Neuronal stem cell (in vitro differentiated cells): ENCODE measurements at regions not wholly inside any gene's neighbourhood (a gene's known extent, or its start where the extent isn't known, plus 50 kb on each side); places are given as distances from the start of the nearest gene placed in this dataset.

Experiments
- DNase-seq: peaks from one replicate; pipeline ENCODE4 v3.0.0-alpha.2; 2013; ENCODE audit warnings: low spot score
- H2AFZ ChIP-seq: one replicate; pipeline ENCODE4 v1.6.1; 2013; ENCODE audit warnings: mild to moderate bottlenecking, low read length, inconsistent platforms
- H2AK5ac ChIP-seq: 2 replicates; pipeline ENCODE4 v1.6.1; 2013; ENCODE audit warnings: low read depth, mild to moderate bottlenecking, inconsistent platforms, low read length, moderate library complexity, mixed read lengths
- H2BK120ac ChIP-seq: 2 replicates; pipeline ENCODE4 v1.6.1; 2013; ENCODE audit warnings: low read depth, mild to moderate bottlenecking, inconsistent platforms, low read length, moderate library complexity, mixed read lengths
- H2BK12ac ChIP-seq: one replicate; pipeline ENCODE4 v1.6.1; 2013; ENCODE audit warnings: low read length, inconsistent platforms
- H2BK15ac ChIP-seq: 2 replicates; pipeline ENCODE4 v1.6.1; 2013; ENCODE audit warnings: mild to moderate bottlenecking, low read length, inconsistent platforms, mixed read lengths
- H2BK5ac ChIP-seq: one replicate; pipeline ENCODE4 v1.6.1; 2013; ENCODE audit warnings: inconsistent platforms, mild to moderate bottlenecking, low read length, moderate library complexity
- H3K14ac ChIP-seq: one replicate; pipeline ENCODE4 v1.6.1; 2013; ENCODE audit warnings: low read length, inconsistent platforms
- H3K18ac ChIP-seq: 2 replicates; pipeline ENCODE4 v1.6.1; 2013; ENCODE audit warnings: low read length, inconsistent platforms
- H3K23ac ChIP-seq: 2 replicates; pipeline ENCODE4 v1.6.1; 2013; ENCODE audit warnings: low read depth, mild to moderate bottlenecking, mixed read lengths, low read length, inconsistent platforms; ENCODE audit not compliant: poor library complexity
- H3K27ac ChIP-seq: replicated peaks from 3 replicates; pipeline ENCODE4 v1.5.1; 2013; ENCODE audit warnings: low read length, inconsistent platforms
- H3K27me3 ChIP-seq, 3 experiments: 2 replicates each; pipeline ENCODE4 v1.6.1; 2013; ENCODE audit warnings: low read length in 3 of 3, mild to moderate bottlenecking in 2 of 3, inconsistent platforms in 1 of 3, low read depth in 1 of 3, mixed read lengths in 1 of 3, moderate library complexity in 1 of 3; ENCODE audit not compliant: control insufficient read depth in 3 of 3, insufficient read depth in 3 of 3
- H3K36me3 ChIP-seq, 2 donors: replicated peaks in 1 of 2; 2 replicates each; pipeline ENCODE4 v1.6.1; 2013; ENCODE audit warnings: low read length in 2 of 2; ENCODE audit not compliant: control insufficient read depth in 2 of 2, insufficient read depth in 2 of 2
- H3K4ac ChIP-seq: 2 replicates; pipeline ENCODE4 v1.6.1; 2013; ENCODE audit warnings: inconsistent platforms, mild to moderate bottlenecking, low read length, moderate library complexity
- H3K4me1 ChIP-seq, 2 donors: 1 replicate in 1 of 2; 2 replicates in 1 of 2; pipeline ENCODE4 v1.6.1; 2013; ENCODE audit warnings: low read length in 2 of 2, low read depth in 1 of 2; ENCODE audit not compliant: control insufficient read depth in 2 of 2, insufficient read depth in 1 of 2
- H3K4me2 ChIP-seq: one replicate; pipeline ENCODE4 v1.6.1; 2013; ENCODE audit warnings: mild to moderate bottlenecking, low read length, inconsistent platforms; ENCODE audit not compliant: insufficient read depth, poor library complexity, severe bottlenecking
- H3K4me3 ChIP-seq, 2 donors: 2 replicates each; pipeline ENCODE4 v1.5.1; 2013; ENCODE audit warnings: low read length in 2 of 2, mild to moderate bottlenecking in 2 of 2, inconsistent platforms in 1 of 2, moderate library complexity in 1 of 2
- H3K79me1 ChIP-seq: one replicate; pipeline ENCODE4 v1.6.1; 2013; ENCODE audit warnings: low read depth, mild to moderate bottlenecking, inconsistent platforms, low read length, moderate library complexity
- H3K9ac ChIP-seq: one replicate; pipeline ENCODE4 v1.6.1; 2013; ENCODE audit warnings: mild to moderate bottlenecking, low read depth, low read length, inconsistent platforms; ENCODE audit not compliant: poor library complexity
- H3K9me3 ChIP-seq, 2 donors: replicated peaks in 1 of 2; 2 replicates each; pipeline versions ENCODE3 to v1.6.1; 2013; ENCODE audit warnings: low read length in 2 of 2, mild to moderate bottlenecking in 2 of 2, inconsistent platforms in 1 of 2, low read depth in 1 of 2, mixed read lengths in 1 of 2, moderate library complexity in 1 of 2; ENCODE audit not compliant: control insufficient read depth in 2 of 2, insufficient read depth in 1 of 2
- H4K8ac ChIP-seq: one replicate; pipeline ENCODE4 v1.6.1; 2013; ENCODE audit warnings: low read depth, mild to moderate bottlenecking, inconsistent platforms, low read length, moderate library complexity
- H4K91ac ChIP-seq: one replicate; pipeline ENCODE4 v1.6.1; 2013; ENCODE audit warnings: low read length, low read depth, mild to moderate bottlenecking, inconsistent platforms; ENCODE audit not compliant: poor library complexity
- WGBS, 2 donors: extraction: QIAGEN DNeasy Blood & Tissue Kit; methylation state at CpG; one replicate each; pipeline ENCODE4 v1.1.7; 2013; ENCODE audit warnings: missing lambda C conversion rate in 2 of 2, mixed read lengths in 1 of 2; ENCODE audit not compliant: insufficient read length in 2 of 2, insufficient replicate concordance in 1 of 2; ENCODE audit errors: extremely low coverage in 2 of 2; 5-methylcytosine and 5-hydroxymethylcytosine counted together

DNA sequence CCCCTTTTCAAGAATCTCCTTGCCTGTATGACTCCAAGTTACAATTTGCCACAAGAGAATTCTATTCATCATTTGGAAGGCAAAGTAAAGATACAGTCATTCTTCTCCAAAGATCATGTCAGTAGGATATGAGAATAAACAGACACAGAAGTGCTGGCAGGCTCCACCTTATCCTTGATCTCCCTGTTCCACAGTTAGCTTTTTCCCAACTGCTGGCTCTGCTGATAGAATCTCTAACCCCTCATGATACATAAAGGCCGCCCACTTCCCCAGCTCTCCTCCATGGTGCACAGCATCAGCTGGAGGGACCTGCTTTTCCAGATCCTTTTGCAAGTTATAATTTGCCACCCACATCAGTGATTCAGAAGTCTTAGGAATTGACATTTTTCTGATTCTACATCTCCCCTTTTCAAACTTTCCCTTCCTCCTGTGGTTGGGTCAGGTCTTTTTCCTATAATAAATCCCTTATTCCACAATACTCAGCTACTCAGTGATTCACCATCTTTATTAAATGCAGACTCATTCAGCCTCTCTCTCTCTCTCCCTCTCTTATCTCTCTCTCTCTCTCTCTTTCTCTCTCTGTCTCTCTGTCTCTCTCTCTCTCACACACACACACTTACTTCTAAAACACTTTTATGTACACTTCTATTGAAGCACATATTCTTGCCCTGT, 465.4 kb downstream of the GBE1 start:
- no peak overlapping the region for H2BK15ac ChIP-seq
- no peak for DNase-seq
- no peak overlapping the region for H3K4me3 ChIP-seq
- no peak overlapping the region for H2AFZ ChIP-seq
- H3K4ac ChIP-seq: no peak overlapping the region
- no peak overlapping the region for H3K23ac ChIP-seq
- H2AK5ac ChIP-seq: no peak overlapping the region
- H2BK12ac ChIP-seq: no peak overlapping the region
- H3K14ac ChIP-seq: no peak overlapping the region
- H3K27ac ChIP-seq: no peak overlapping the region
- H4K8ac ChIP-seq: no peak overlapping the region
- no peak overlapping the region for H2BK5ac ChIP-seq
- H3K27me3 ChIP-seq: no peaks in the 10 kb centered on the region
- H3K9ac ChIP-seq: no peak overlapping the region
- H3K79me1 ChIP-seq: no peaks in the 10 kb centered on the region
- H3K4me1 ChIP-seq: peaks cover 2% of the 10 kb centered on the region in 2 donors
- no peak overlapping the region for H4K91ac ChIP-seq
- H3K36me3 ChIP-seq: no peaks in the 10 kb centered on the region
- H3K18ac ChIP-seq: no peak overlapping the region
- no CpG with 5 or more reads among the region's 1 CpG for WGBS, 2 donors
- H3K4me2 ChIP-seq: no peak overlapping the region
- H2BK120ac ChIP-seq: no peak overlapping the region
- H3K9me3 ChIP-seq: no peaks in the 10 kb centered on the region

- Histone ChIP-seq H3K4me1 (no peaks in the 10 kb centered on the region), H2BK15ac (no peak overlapping the region), H2BK120ac (no peak overlapping the region), H2BK5ac (no peak overlapping the region), H3K9me3 (no peaks in the 10 kb centered on the region), H2AK5ac (no peak overlapping the region), H3K36me3 (no peaks in the 10 kb centered on the region), H2BK12ac (no peak overlapping the region), H3K23ac (no peak overlapping the region), H3K27ac (no peak overlapping the region), H4K91ac (no peak overlapping the region), H3K27me3 (no peaks in the 10 kb centered on the region), H3K4ac (no peak overlapping the region), H3K4me3 (no peak overlapping the region), H2AFZ (no peak overlapping the region), H3K79me1 (no peaks in the 10 kb centered on the region), H3K14ac (no peak overlapping the region), H3K9ac (no peak overlapping the region), H3K4me2 (no peak overlapping the region), H4K8ac (no peak overlapping the region), H3K18ac (no peak overlapping the region)
- no peak for DNase-seq
- WGBS, 2 donors: no CpG with 5 or more reads among the region's 3 CpGs
Observed at GRCh38 chr3:81293156-81293555, 468.3 kb downstream of the GBE1 start.

DNA sequence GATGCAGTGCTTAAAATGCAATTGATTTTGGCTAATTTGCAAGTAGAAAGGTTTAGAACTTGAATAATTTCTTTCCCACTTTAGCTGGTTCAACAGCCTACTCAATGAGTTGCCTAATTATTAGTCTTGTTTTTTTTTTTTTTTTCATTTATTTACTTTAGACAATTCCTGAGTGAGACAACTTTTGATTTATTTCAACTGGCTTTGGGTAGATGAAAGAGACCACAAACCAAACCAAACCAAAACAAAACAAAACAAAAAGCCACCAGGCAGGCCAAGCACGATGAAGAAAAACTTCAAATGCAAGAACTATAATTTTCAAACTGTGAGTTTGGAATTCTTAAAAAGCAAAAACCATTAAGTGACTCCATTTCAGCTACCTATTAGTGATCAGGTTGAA, 469.9 kb downstream of the GBE1 start:
- no peaks in the 10 kb centered on the region for H3K27me3 ChIP-seq
- no peak overlapping the region for H2BK120ac ChIP-seq
- no peaks in the 10 kb centered on the region for H3K79me1 ChIP-seq
- no peak overlapping the region for H2BK12ac ChIP-seq
- no peaks in the 10 kb centered on the region for H3K4me1 ChIP-seq
- no peak overlapping the region for H2BK5ac ChIP-seq
- no peak for DNase-seq
- no peak overlapping the region for H3K9ac ChIP-seq
- no peak overlapping the region for H3K4me2 ChIP-seq
- no peaks in the 10 kb centered on the region for H3K36me3 ChIP-seq
- H3K4ac ChIP-seq: no peak overlapping the region
- no peak overlapping the region for H3K14ac ChIP-seq
- H4K8ac ChIP-seq: no peak overlapping the region
- H3K4me3 ChIP-seq: no peak overlapping the region
- H2BK15ac ChIP-seq: no peak overlapping the region
- no peak overlapping the region for H3K27ac ChIP-seq
- no peak overlapping the region for H4K91ac ChIP-seq
- H2AFZ ChIP-seq: no peak overlapping the region
- H3K18ac ChIP-seq: no peak overlapping the region
- H3K9me3 ChIP-seq: no peaks in the 10 kb centered on the region
- no peak overlapping the region for H3K23ac ChIP-seq
- WGBS, 2 donors: no CpG with 5 or more reads among the region's 1 CpG
- no peak overlapping the region for H2AK5ac ChIP-seq

- no peak overlapping the region for H3K4me2 ChIP-seq
- no peak overlapping the region for H2AFZ ChIP-seq
- no peak overlapping the region for H3K23ac ChIP-seq
- H3K9me3 ChIP-seq: no peaks in the 10 kb centered on the region
- H3K14ac ChIP-seq: no peak overlapping the region
- H3K27ac ChIP-seq: no peak overlapping the region
- no peak overlapping the region for H2BK15ac ChIP-seq
- no peak for DNase-seq
- no peak overlapping the region for H2BK120ac ChIP-seq
- H3K4me3 ChIP-seq: no peak overlapping the region
- no peaks in the 10 kb centered on the region for H3K79me1 ChIP-seq
- H3K18ac ChIP-seq: no peak overlapping the region
- H3K9ac ChIP-seq: no peak overlapping the region
- WGBS, 2 donors: no CpG with 5 or more reads among the region's 3 CpGs
- no peaks in the 10 kb centered on the region for H3K4me1 ChIP-seq
- no peaks in the 10 kb centered on the region for H3K36me3 ChIP-seq
- no peak overlapping the region for H4K91ac ChIP-seq
- H3K4ac ChIP-seq: no peak overlapping the region
- no peak overlapping the region for H2BK12ac ChIP-seq
- no peak overlapping the region for H4K8ac ChIP-seq
- H3K27me3 ChIP-seq: no peaks in the 10 kb centered on the region
- no peak overlapping the region for H2BK5ac ChIP-seq
- H2AK5ac ChIP-seq: no peak overlapping the region
Observed at GRCh38 chr3:81289676-81290075, 471.8 kb downstream of the GBE1 start.
